LNCaP clone FGC (cell line): ENCODE measurements at regions not wholly inside any gene's neighbourhood (a gene's known extent, or its start where the extent isn't known, plus 50 kb on each side); places are given as distances from the start of the nearest gene placed in this dataset.

Experiments used
- DNase-seq: peaks from one replicate; pipeline ENCODE4 v3.0.0-alpha.2; 2011; ENCODE audit warnings: low read depth
- H3K4me3 ChIP-seq: 2 replicates; pipeline ENCODE4 v1.5.1; 2011; ENCODE audit warnings: mild to moderate bottlenecking, low read depth, low read length, control low read depth
- CTCF ChIP-seq: IDR thresholded peaks from 2 replicates; pipeline ENCODE4 v1.5.1; 2012; ENCODE audit warnings: mild to moderate bottlenecking; ENCODE audit not compliant: control insufficient read depth, insufficient read depth; ENCODE audit errors: extremely low read depth

GRCh38 chr9:118023644-118024043, 319.4 kb downstream of the TLR4 start:
- no peak overlapping the region for H3K4me3 ChIP-seq
- DNase-seq = no peak
- TF ChIP-seq CTCF = no peak

GRCh38 chr9:118028225-118028624, 324.0 kb downstream of the TLR4 start:
- no peak for DNase-seq

GRCh38 chr9:118029425-118029824, 325.2 kb downstream of the TLR4 start:
- no peak overlapping the region for H3K4me3 ChIP-seq
- TF ChIP-seq CTCF = no peak
- no peak for DNase-seq

More at GRCh38 chr9:118028225-118028624, 324.0 kb downstream of the TLR4 start:
- no peak overlapping the region for H3K4me3 ChIP-seq
- no peak for TF ChIP-seq CTCF

- no peak for DNase-seq
- H3K4me3 ChIP-seq = no peak overlapping the region
- no peak for TF ChIP-seq CTCF
Observed at GRCh38 chr9:118034701-118035100, 330.5 kb downstream of the TLR4 start.

- DNase-seq = no peak
- H3K4me3 ChIP-seq = no peak overlapping the region
- TF ChIP-seq CTCF = no peak
Observed at GRCh38 chr9:118038713-118039112, 334.5 kb downstream of the TLR4 start.

- TF ChIP-seq CTCF = no peak
- H3K4me3 ChIP-seq = no peak overlapping the region
Observed at GRCh38 chr9:118058227-118058626, 354.0 kb downstream of the TLR4 start.

GRCh38 chr9:118059484-118060278, 355.5 kb downstream of the TLR4 start:
- no peak for TF ChIP-seq CTCF
- no peak overlapping the region for H3K4me3 ChIP-seq
- DNase-seq = peak; percentile 7

More at GRCh38 chr9:118058227-118058626, 354.0 kb downstream of the TLR4 start:
- no peak for DNase-seq
